Occipital lobe (tissue), 1 donor: ENCODE measurements at regions not wholly inside any gene's neighbourhood (a gene's known extent, or its start where the extent isn't known, plus 50 kb on each side); places are given as distances from the start of the nearest gene placed in this dataset.
"Not testable (repeated sequence)": the region's sequence is repeated elsewhere in the genome, so short reads cannot be mapped to it uniquely, and the experiment has no call there.

Experiments
- DNase-seq: peaks from one replicate; lab custom pipeline; 2025; lab: John Stamatoyannopoulos, UW

GRCh38 chr3:153643471-153643870 lies 477.7 kb upstream of the ARHGEF26 start:
- not testable (repeated sequence) for DNase-seq

GRCh38 chr3:153649286-153649839 lies 471.8 kb upstream of the ARHGEF26 start:
- no peak for DNase-seq

GRCh38 chr3:153652076-153652475 lies 469.1 kb upstream of the ARHGEF26 start:
- no peak for DNase-seq

GRCh38 chr3:153657046-153657445 lies 464.1 kb upstream of the ARHGEF26 start:
- DNase-seq = no peak

- no peak for DNase-seq
Observed at GRCh38 chr3:153657461-153657860, 463.7 kb upstream of the ARHGEF26 start.

GRCh38 chr3:153658136-153658535 lies 463.1 kb upstream of the ARHGEF26 start:
- DNase-seq = no peak

- DNase-seq = no peak
Observed at GRCh38 chr3:153666991-153667740, 454.0 kb upstream of the ARHGEF26 start.

GRCh38 chr3:153669527-153669926 lies 451.7 kb upstream of the ARHGEF26 start:
- DNase-seq = no peak

GRCh38 chr3:153670577-153670976 lies 450.6 kb upstream of the ARHGEF26 start:
- DNase-seq = no peak

GRCh38 chr3:153673853-153674252 lies 447.3 kb upstream of the ARHGEF26 start:
- no peak for DNase-seq

GRCh38 chr3:153679714-153680113 lies 441.5 kb upstream of the ARHGEF26 start:
- no peak for DNase-seq

GRCh38 chr3:153680526-153680925 lies 440.7 kb upstream of the ARHGEF26 start:
- no peak for DNase-seq

GRCh38 chr3:153681057-153681456 lies 440.1 kb upstream of the ARHGEF26 start:
- no peak for DNase-seq

- DNase-seq = no peak
Observed at GRCh38 chr3:153688301-153689120, 432.7 kb upstream of the ARHGEF26 start.

GRCh38 chr3:153693207-153693606 lies 428.0 kb upstream of the ARHGEF26 start:
- DNase-seq = no peak

GRCh38 chr3:153702106-153702505 lies 419.1 kb upstream of the ARHGEF26 start:
- DNase-seq = no peak

- no peak for DNase-seq
Observed at GRCh38 chr3:153704115-153704514, 417.1 kb upstream of the ARHGEF26 start.

GRCh38 chr3:153706706-153707105 lies 414.5 kb upstream of the ARHGEF26 start:
- DNase-seq = no peak

GRCh38 chr3:153714016-153714415 lies 407.2 kb upstream of the ARHGEF26 start:
- DNase-seq = no peak

- no peak for DNase-seq
Observed at GRCh38 chr3:153714588-153715290, 406.5 kb upstream of the ARHGEF26 start.

GRCh38 chr3:153722157-153722556 lies 399.0 kb upstream of the ARHGEF26 start:
- DNase-seq = no peak

GRCh38 chr3:153731071-153731470 lies 390.1 kb upstream of the ARHGEF26 start:
- DNase-seq = no peak
